ENCODE measurements at regions not wholly inside any gene's neighbourhood (a gene's known extent, or its start where the extent isn't known, plus 50 kb on each side); places are given as distances from the start of the nearest gene placed in this dataset.

- 21% methylated on average over 2 of the region's 2 CpGs for WGBS
- no peak for TF ChIP-seq HNF4A (conservative IDR thresholded peaks at IDR 0.05)
Measured at GRCh38 chr13:54628383-54628782, 1599.8 kb downstream of the OLFM4 start.

GRCh38 chr13:54633456-54633855, 1604.8 kb downstream of the OLFM4 start:
- TF ChIP-seq REST (IDR thresholded peaks at IDR 0.05): no peak
- TF ChIP-seq FOXA1 (IDR thresholded peaks at IDR 0.05): no peak
- H3K9me3 ChIP-seq (ENCODE audit: control insufficient read depth in 4 of 4, low read length in 3 of 4): no peaks in the 10 kb centered on the region
- no peak overlapping the region for H3K27ac ChIP-seq (ENCODE audit: low read depth in 1 of 2, low read length in 2 of 2)
- no peak overlapping the region for H3K4me3 ChIP-seq (ENCODE audit: low read depth in 1 of 3, low read length in 3 of 3)
- H3K9ac ChIP-seq (ENCODE audit: low read depth in 1 of 2, low read length in 2 of 2): no peak overlapping the region
- H3K27me3 ChIP-seq (ENCODE audit: control insufficient read depth in 4 of 4, insufficient read depth in 4 of 4, low read length in 3 of 4): no peaks in the 10 kb centered on the region
- no peaks in the 10 kb centered on the region for H3K36me3 ChIP-seq (ENCODE audit: control insufficient read depth in 4 of 4, insufficient read depth in 3 of 4, low read depth in 1 of 4, low read length in 3 of 4)
- DNase-seq (ENCODE audit: low spot score): no peak
- H3K4me1 ChIP-seq (ENCODE audit: control insufficient read depth in 4 of 4, insufficient read depth in 4 of 4, low read length in 3 of 4): no peaks in the 10 kb centered on the region
- 64% methylated on average over 5 of the region's 5 CpGs for WGBS

More at GRCh38 chr13:54628383-54628782, 1599.8 kb downstream of the OLFM4 start:
- DNase-seq (ENCODE audit: low spot score): no peak
- H3K36me3 ChIP-seq (ENCODE audit: control insufficient read depth in 4 of 4, insufficient read depth in 3 of 4, low read depth in 1 of 4, low read length in 3 of 4): no peaks in the 10 kb centered on the region
- H3K27me3 ChIP-seq (ENCODE audit: control insufficient read depth in 4 of 4, insufficient read depth in 4 of 4, low read length in 3 of 4): peaks cover 0 to 3% (median 0%) of the 10 kb centered on the region in 4 donors
- H3K9ac ChIP-seq (ENCODE audit: low read depth in 1 of 2, low read length in 2 of 2): no peak overlapping the region
- H3K4me3 ChIP-seq (ENCODE audit: low read depth in 1 of 3, low read length in 3 of 3): no peak overlapping the region
- H3K4me1 ChIP-seq (ENCODE audit: control insufficient read depth in 4 of 4, insufficient read depth in 4 of 4, low read length in 3 of 4): no peaks in the 10 kb centered on the region
- H3K27ac ChIP-seq (ENCODE audit: low read depth in 1 of 2, low read length in 2 of 2): no peak overlapping the region
- no peaks in the 10 kb centered on the region for H3K9me3 ChIP-seq (ENCODE audit: control insufficient read depth in 4 of 4, low read length in 3 of 4)

- H3K9ac ChIP-seq (ENCODE audit: low read depth in 1 of 2, low read length in 2 of 2): no peak overlapping the region
- no peaks in the 10 kb centered on the region for H3K9me3 ChIP-seq (ENCODE audit: control insufficient read depth in 4 of 4, low read length in 3 of 4)
- H3K4me3 ChIP-seq (ENCODE audit: low read depth in 1 of 3, low read length in 3 of 3): no peak overlapping the region
- 82% methylated on average over 2 of the region's 2 CpGs for WGBS
- TF ChIP-seq HNF4A (conservative IDR thresholded peaks at IDR 0.05) (no peak), FOXA2 (IDR thresholded peaks at IDR 0.05) (no peak), NR2F2 (IDR thresholded peaks at IDR 0.05) (no peak), HNF4G (IDR thresholded peaks at IDR 0.05) (no peak), FOXA1 (IDR thresholded peaks at IDR 0.05) (no peak), GABPA (IDR thresholded peaks at IDR 0.05 in 1 of 2, conservative IDR thresholded peaks at IDR 0.05 in 1 of 2) (no peak), JUND (IDR thresholded peaks at IDR 0.05) (no peak), TAF1 (conservative IDR thresholded peaks at IDR 0.05) (no peak), ATF3 (IDR thresholded peaks at IDR 0.05) (no peak), EGR1 (IDR thresholded peaks at IDR 0.05; ENCODE audit: low read depth in 2 of 2) (no peak), CTCF (IDR thresholded peaks at IDR 0.05; ENCODE audit: low read depth, low read length, missing input control) (no peak)
- no peaks in the 10 kb centered on the region for H3K36me3 ChIP-seq (ENCODE audit: control insufficient read depth in 4 of 4, insufficient read depth in 3 of 4, low read depth in 1 of 4, low read length in 3 of 4)
- no peaks in the 10 kb centered on the region for H3K4me1 ChIP-seq (ENCODE audit: control insufficient read depth in 4 of 4, insufficient read depth in 4 of 4, low read length in 3 of 4)
- no peaks in the 10 kb centered on the region for H3K27me3 ChIP-seq (ENCODE audit: control insufficient read depth in 4 of 4, insufficient read depth in 4 of 4, low read length in 3 of 4)
- no peak for DNase-seq (ENCODE audit: low spot score)
- H3K27ac ChIP-seq (ENCODE audit: low read depth in 1 of 2, low read length in 2 of 2): no peak overlapping the region
Measured at GRCh38 chr13:54636231-54636630, 1607.6 kb downstream of the OLFM4 start.
